ENCODE measurements at regions not wholly inside any gene's neighbourhood (a gene's known extent, or its start where the extent isn't known, plus 50 kb on each side); places are given as distances from the start of the nearest gene placed in this dataset.
"Not testable (repeated sequence)": the region's sequence is repeated elsewhere in the genome, so short reads cannot be mapped to it uniquely, and the experiment has no call there.

DNA sequence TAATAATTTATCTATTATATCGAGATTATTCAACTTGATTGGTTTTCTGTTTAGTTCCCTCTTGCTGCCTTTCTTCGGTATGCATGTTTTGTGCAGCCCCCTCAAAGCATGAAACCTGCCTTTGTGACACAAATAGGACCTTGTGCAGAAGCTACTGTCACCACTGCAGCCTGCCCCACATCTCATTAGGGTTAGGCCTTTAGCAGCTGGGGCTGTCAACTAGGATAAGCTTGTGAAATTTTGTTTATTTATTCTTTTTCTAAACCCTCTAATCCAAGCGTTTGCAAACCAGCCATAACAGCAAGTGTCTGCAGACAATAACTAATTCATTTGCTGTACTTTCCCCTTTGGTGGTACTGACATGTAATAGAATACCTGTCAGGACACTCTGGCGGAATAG lies 258.9 kb downstream of the RCHY1 start:
- no peak for DNase-seq
- Histone ChIP-seq H3K27me3 (no peaks in the 10 kb centered on the region), H3K4me1 (no peaks in the 10 kb centered on the region), H3K9me3 (no peaks in the 10 kb centered on the region), H3K27ac (no peak overlapping the region), H3K36me3 (no peaks in the 10 kb centered on the region), H3K4me3 (no peak overlapping the region)
- TF ChIP-seq EP300 (IDR thresholded peaks at IDR 0.05), result no peak
- TF ChIP-seq POLR2AphosphoS5 (IDR thresholded peaks at IDR 0.05), result no peak
- TF ChIP-seq POLR2A (IDR thresholded peaks at IDR 0.05), result no peak
- TF ChIP-seq, protein P1, sequence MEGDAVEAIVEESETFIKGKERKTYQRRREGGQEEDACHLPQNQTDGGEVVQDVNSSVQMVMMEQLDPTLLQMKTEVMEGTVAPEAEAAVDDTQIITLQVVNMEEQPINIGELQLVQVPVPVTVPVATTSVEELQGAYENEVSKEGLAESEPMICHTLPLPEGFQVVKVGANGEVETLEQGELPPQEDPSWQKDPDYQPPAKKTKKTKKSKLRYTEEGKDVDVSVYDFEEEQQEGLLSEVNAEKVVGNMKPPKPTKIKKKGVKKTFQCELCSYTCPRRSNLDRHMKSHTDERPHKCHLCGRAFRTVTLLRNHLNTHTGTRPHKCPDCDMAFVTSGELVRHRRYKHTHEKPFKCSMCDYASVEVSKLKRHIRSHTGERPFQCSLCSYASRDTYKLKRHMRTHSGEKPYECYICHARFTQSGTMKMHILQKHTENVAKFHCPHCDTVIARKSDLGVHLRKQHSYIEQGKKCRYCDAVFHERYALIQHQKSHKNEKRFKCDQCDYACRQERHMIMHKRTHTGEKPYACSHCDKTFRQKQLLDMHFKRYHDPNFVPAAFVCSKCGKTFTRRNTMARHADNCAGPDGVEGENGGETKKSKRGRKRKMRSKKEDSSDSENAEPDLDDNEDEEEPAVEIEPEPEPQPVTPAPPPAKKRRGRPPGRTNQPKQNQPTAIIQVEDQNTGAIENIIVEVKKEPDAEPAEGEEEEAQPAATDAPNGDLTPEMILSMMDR (IDR thresholded peaks at IDR 0.05), result no peak
- intact Hi-C loops (cut with DNase I; ENCODE audit: low total_unique reads), result no loop called here
- 66 to 75% (median 72%) methylated on average over 4 of the region's 4 CpGs for WGBS, 5 donors

DNA sequence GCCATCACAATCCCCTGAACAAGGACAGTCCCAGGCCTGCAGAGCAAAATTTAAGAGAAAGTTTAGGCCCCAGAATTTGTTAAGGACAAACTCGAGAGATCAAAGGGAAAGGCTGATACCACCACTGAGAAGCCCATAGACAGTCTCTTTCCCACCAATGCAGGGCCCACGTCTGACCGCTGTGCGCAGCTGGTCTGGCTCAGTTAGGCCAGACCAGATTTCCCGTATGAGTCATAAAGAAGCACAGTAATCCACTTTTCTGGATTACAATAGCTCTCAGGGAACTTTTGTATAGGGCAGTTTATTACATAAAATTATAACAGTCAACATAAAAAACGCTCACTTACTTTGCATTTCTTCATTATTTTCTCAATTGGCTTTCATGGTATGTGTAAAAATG lies 259.5 kb downstream of the RCHY1 start:
- peak in 1 of 2 donors; percentile 13 for DNase-seq
- TF ChIP-seq POLR2AphosphoS5 (IDR thresholded peaks at IDR 0.05) (no peak), EP300 (IDR thresholded peaks at IDR 0.05) (no peak), POLR2A (IDR thresholded peaks at IDR 0.05) (no peak)
- TF ChIP-seq, protein P1 (IDR thresholded peaks at IDR 0.05), result no peak
- WGBS, 5 donors, result 71 to 90% (median 75%) methylated on average over 6 of the region's 6 CpGs
- Histone ChIP-seq H3K36me3 (no peaks in the 10 kb centered on the region), H3K9me3 (no peaks in the 10 kb centered on the region), H3K4me3 (no peak overlapping the region), H3K27me3 (no peaks in the 10 kb centered on the region), H3K27ac (no peak overlapping the region), H3K4me1 (peaks cover 0 to under 1% (median 0%) of the 10 kb centered on the region in 4 donors)
- intact Hi-C loops (cut with DNase I; ENCODE audit: low total_unique reads), result no loop called here

DNA sequence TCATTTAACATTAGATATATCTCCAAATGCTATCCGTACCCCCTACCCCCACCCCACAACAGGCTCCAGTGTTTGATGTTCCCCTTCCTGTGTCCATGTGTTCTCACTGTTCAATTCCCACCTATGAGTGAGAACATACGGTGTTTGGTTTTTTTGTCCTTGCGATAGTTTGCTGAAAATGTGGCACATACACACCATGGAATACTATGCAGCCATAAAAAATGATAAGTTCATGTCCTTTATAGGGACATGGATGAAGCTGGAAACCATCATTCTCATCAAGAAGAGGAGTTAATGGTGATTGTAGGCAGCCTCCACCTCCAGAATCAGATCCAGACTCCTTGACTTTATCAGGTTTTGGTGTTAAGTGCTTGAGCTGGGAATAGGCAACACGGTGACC lies 261.1 kb downstream of the RCHY1 start:
- WGBS, 5 donors, result 71 to 92% (median 73%) methylated on average over 3 to 4 of the region's 4 CpGs
- H3K36me3 ChIP-seq, result not testable (repeated sequence)

DNA sequence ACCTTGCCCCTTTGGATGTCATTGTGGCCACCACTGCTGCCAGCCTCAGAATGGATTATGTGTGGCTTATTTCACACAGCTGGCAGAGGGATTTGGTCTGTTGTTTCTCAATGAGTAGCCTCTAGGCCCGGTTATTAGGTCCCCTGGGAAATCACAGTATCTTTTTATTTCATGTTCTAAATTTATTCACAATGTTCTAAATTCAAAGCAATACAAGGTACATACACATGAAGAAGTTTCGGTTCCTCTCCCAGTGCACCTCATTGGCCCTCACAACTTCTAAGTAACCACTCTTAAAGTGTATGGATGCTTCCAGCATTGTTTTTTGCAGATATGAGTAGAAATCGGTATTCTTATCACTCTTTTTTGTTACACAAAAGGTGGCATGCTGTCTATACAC lies 262.7 kb downstream of the RCHY1 start:
- Histone ChIP-seq H3K9me3 (no peaks in the 10 kb centered on the region), H3K27ac (no peak overlapping the region), H3K4me1 (peaks cover 0 to 11% (median 2%) of the 10 kb centered on the region in 4 donors), H3K4me3 (no peak overlapping the region), H3K36me3 (no peaks in the 10 kb centered on the region), H3K27me3 (no peaks in the 10 kb centered on the region)
- 82 to 86% (median 82%) methylated on average over 3 of the region's 3 CpGs for WGBS, 5 donors
- TF ChIP-seq POLR2AphosphoS5 (IDR thresholded peaks at IDR 0.05), result no peak
- no peak for TF ChIP-seq EP300 (IDR thresholded peaks at IDR 0.05)
- no peak for TF ChIP-seq POLR2A (IDR thresholded peaks at IDR 0.05)
- TF ChIP-seq, protein P1 (IDR thresholded peaks at IDR 0.05), result no peak
- no peak for DNase-seq
- intact Hi-C loops (cut with DNase I; ENCODE audit: low total_unique reads), result no loop called here

More for the DNA sequence above, 261.1 kb downstream of the RCHY1 start:
- H3K27me3 ChIP-seq; DNase-seq; H3K4me3 ChIP-seq; H3K9me3 ChIP-seq; H3K27ac ChIP-seq; intact Hi-C loops (cut with DNase I; ENCODE audit: low total_unique reads): not testable (repeated sequence)
- H3K4me1 ChIP-seq, result peaks cover 0 to 11% (median 2%) of the 10 kb centered on the region in 4 donors

DNA sequence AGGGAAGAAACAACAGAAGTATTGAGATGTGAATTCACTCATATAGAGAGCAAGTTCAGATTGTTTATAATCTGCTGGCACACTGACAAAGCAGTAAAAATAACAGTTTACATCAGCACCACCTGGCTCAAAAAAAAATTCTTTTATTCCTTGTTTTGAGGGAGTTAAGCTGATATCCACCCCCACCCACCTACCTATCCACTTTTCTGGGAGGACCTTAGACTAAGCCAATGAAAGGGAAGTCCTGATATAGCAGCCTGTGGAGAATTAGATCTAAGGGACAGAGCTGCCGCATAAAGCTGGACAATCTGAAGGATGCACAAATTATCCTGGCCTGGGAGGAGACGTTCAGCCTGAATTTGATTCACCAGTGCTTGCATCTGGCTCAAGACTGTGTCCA lies 264.5 kb downstream of the RCHY1 start:
- peaks cover 0 to 11% (median 2%) of the 10 kb centered on the region in 4 donors for H3K4me1 ChIP-seq
- no peak overlapping the region for H3K4me3 ChIP-seq
- TF ChIP-seq EP300 (IDR thresholded peaks at IDR 0.05) (no peak), POLR2AphosphoS5 (IDR thresholded peaks at IDR 0.05) (no peak), POLR2A (IDR thresholded peaks at IDR 0.05) (no peak)
- TF ChIP-seq, protein P1 (IDR thresholded peaks at IDR 0.05), result no peak
- no peak for DNase-seq
- 48 to 82% (median 67%) methylated on average over 2 of the region's 2 CpGs for WGBS, 5 donors
- H3K27me3 ChIP-seq, result no peaks in the 10 kb centered on the region
- no peaks in the 10 kb centered on the region for H3K9me3 ChIP-seq
- no peaks in the 10 kb centered on the region for H3K36me3 ChIP-seq
- intact Hi-C loops (cut with DNase I; ENCODE audit: low total_unique reads), result no loop called here
- H3K27ac ChIP-seq, result no peak overlapping the region

All from stomach (tissue), 8 donors.